Left renal cortex interstitium (tissue), 4 donors: ENCODE measurements at regions not wholly inside any gene's neighbourhood (a gene's known extent, or its start where the extent isn't known, plus 50 kb on each side); places are given as distances from the start of the nearest gene placed in this dataset.
"Not testable (repeated sequence)": the region's sequence is repeated elsewhere in the genome, so short reads cannot be mapped to it uniquely, and the experiment has no call there.

Experiments used
- DNase-seq, 4 donors: peaks; one replicate each; pipeline ENCODE4 v3.0.0-alpha.2; 2013; ENCODE audit warnings: low read depth in 4 of 4, low spot score in 2 of 4, missing footprints in 1 of 4

DNA sequence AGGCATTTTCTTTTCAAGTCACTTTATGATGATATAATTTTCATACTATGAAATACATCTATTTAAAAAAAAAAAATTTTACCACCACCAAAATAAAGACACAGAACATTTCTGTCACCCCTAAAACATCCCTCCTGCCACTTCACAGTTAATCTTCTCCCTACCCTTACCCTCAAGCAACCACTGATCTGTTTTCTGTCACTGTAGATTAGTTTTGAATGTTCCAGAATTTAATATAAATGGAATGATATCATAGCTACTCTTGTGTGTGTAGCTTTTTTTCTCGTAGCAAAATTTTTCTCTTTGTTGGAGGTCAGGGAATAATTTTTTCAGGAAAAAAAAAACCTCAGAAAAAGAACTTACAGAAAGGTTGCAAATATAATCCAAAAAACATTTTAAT is 152.7 kb downstream of the RHOU start:
- DNase-seq, result no peak

- no peak for DNase-seq
Measured at GRCh38 chr1:228889289-228889688, 154.0 kb downstream of the RHOU start.

- DNase-seq, result no peak
Measured at GRCh38 chr1:228891272-228892034, 156.2 kb downstream of the RHOU start.

DNA sequence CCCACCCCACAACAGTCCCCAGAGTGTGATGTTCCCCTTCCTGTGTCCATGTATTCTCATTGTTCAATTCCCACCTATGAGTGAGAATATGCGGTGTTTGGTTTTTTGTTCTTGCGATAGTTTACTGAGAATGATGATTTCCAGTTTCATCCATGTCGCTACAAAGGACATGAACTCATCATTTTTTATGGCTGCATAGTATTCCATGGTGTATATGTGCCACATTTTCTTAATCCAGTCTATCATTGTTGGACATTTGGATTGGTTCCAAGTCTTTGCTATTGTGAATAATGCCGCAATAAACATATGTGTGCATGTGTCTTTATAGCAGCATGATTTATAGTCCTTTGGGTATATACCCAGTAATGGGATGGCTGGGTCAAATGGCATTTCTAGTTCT is 156.9 kb downstream of the RHOU start:
- DNase-seq, result not testable (repeated sequence)

DNA sequence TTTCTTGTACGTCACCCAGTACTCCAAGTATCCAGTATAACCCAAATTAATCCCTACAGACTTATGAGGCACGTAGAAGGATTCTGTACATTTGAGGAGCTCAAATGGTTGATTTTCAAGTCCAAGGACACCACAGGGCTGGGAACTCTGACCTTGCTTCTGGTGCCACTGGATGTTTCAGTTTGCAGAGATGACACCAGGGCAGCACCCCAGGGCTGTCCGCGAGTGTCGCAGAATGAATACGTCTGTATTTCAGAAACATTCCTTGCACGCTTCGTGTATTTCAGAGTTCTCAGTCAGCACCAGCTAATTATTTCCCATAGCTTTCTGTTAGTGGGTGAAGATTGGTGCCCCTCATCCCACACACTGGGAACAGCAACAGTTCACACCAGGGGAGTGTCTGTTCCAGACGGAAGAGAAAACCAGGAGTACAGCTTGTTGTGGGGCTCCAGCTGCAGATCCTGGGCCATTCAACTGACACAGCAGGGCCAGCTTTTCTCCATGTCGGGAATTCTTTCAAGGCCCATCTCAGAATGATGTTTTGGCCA is 159.2 kb downstream of the RHOU start:
- no peak for DNase-seq

DNA sequence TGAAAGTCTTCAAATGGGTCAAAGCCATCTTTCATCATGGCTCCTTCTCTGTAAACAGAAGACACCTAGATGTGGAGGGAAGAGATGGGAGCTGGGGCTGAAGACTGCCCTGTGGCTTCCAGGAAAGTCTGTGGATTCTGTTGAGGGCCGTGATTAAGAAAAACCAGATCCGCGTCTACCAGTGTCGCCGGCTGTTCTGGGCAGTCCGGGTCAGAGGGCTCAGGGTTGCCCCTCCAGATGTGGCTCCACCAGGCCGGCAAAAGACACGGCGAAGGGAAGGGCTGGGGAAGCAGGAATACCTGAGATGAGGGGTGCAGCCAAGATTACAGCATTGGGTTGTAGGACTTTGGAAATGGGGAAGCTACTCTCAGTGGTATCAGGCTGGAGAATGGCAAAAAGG is 162.6 kb downstream of the RHOU start:
- no peak for DNase-seq

- no peak for DNase-seq
Measured at GRCh38 chr1:228898582-228898992, 163.3 kb downstream of the RHOU start.

GRCh38 chr1:228899421-228899956 is 164.2 kb downstream of the RHOU start:
- DNase-seq, result no peak

DNA sequence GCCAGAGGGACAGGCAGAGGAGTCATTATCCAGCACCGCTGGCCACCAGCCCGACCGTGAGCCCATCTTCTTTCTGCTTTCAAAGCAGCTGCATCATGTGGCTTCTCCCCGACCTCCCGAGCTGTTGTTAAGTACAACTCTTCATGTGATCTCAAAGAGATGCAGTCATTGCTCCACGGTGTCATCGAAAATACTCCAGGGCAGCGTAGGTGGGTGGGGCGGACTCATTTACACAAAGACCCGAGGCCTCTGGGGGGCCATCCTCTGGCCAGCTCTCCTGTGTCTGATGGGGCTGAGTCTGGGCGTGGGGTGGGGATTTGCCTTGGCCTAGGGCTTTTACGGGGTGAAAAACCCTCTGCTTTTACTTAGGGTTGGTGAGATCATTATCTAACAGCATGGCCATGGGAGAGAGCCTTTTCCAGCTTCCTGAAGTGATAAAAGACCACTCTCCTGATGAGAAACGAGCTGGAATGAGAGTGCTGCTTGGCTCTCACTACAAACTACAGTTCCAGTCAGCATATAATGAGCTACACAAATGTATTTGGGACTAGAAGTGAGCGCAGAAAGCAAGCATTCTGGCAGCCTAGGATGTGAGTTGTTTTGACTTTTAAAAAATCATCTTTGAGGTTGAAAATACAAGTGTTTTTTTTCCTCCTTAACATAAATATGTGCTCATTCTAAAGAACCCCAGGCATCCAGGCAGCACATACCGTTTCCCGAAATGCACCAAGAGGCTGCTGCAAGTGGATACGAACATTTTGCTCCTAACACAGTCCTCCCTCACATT is 165.0 kb downstream of the RHOU start:
- DNase-seq, result no peak

DNA sequence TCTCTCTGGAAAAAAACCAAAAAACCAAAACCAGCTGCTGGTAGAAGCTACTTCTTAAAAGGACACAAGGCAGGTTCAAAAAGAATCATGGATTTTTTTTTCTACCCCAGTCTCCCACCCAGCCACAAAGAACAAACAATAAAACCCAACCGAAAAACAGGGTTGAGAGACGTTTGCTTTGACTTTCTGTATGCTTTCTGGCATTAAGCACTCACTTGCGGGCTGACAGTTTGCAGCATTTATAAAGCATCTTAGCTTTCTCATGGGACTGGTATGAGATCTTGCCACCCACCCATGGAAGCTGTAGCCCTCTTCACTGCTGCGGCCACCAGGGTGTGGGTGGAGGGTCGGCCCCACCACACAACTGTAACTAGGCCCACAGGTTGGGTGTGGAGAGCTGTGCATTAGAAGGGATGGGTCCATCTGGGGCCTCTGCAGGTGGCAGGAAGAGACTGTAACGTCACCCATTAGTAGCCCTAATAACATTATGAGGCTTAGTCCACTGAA is 165.7 kb downstream of the RHOU start:
- no peak for DNase-seq

DNA sequence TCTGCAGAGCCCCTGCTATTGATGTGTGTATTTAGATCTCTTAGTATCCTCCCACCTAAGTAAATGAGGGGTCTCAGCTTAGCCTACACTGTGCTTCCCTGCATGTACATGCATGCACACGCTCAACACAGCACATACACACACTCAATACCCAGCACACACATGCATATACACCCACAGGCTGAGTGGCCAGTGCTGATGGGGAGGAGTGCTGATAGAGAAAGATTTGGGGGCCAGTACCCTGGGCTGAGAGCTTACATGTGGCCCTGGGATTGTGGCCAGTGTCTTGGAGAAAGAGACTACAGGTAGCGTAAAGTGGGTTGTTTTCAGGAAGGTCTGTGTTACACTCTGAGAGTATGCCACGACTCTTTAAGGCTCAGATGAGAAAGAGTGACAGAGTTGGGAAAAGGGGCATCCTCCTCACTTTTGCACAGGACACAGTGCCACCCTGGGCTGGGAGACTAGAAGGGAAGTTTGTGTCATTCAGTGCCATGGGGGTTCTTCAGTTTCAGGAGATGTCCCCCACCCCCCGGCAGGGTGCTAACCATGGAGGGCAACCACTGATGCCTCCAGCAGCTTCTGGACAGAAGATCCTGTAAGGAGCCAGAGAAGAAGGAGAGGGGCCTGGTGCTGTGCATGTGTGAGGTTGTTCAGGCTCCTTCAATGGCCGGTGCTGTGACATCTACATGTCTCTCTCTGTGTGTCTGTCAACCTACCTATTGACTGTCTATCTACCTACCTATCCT is 166.8 kb downstream of the RHOU start:
- DNase-seq, result no peak

DNA sequence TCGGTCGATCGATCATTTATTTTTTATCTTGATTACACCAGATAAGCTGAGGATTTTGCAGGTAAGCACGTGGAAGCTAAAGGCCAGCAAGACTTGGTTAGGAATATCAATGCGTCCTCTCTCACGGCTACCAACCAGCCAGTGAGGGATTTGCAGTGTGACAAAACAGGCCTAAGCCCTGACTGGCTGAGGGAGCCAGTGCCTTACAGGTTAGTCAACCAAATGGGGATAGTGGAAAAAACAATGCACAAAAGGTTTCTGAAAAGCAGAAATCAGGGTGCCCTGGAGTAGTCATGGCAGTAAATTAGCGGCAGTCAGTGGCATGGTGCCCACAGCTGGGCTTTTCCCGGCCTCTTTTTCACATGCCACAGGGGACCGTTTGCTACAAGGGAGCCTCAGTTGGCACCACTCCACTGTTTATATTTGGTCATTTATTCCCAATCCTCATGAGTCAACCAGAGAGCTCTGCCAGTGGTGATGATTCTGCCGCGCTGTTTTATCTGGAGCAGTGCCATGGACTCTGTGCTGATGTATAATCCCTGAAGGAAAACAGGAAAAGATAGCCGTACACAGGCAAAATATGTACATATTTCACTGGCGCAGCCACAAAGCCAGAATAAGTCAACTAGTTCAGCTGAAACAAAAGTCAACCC is 167.6 kb downstream of the RHOU start:
- DNase-seq, result no peak

DNA sequence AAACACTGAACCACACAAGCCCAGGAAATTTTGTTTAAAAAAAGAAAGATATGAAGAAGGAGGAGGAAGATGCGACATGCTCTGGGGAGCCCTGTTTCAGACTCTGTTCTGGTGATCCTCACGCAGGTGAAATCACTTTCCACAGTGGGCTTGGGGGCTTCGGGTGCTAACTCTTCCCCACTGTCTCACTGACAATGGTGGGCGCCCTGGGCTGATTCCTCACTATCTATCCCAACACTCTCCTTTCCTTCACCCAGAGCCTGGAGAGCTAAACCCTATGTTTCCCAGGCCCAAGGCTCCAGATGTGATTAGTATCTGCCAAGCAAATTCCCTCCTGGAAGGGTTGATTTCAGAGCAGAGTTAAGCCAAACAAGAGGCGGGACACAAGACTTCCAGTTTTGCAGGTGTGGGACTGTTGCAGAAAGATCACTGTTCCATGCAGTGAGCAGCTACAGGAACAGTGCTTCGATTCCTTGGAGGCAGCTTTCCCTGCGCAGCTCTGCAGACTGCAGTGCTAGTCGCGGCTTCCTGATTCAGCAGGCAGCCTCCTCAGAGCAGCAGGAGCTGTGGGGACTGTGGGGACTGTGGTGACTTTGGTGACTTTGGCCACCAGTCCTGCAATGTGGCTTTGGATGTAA is 168.3 kb downstream of the RHOU start:
- no peak for DNase-seq

DNA sequence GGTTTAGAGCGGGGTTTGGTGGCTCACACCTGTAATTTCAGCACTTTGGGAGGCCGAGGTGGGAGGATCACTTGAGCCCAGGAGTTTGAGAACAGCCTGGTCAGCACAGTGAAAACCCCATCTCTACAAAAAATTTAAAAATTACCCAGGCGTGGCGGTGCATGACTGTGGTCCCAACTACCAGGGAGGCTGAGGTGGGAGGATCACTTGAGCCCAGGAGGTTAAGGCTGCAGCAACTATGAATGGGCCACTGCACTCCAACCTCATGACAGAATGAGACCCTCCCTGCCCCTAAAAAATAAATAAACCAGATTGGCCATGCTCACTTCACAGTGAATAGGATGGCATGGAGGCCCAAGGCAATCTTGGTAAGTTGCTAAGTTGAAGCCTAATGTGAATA is 168.9 kb downstream of the RHOU start:
- no peak for DNase-seq

- no peak for DNase-seq
Measured at GRCh38 chr1:228905701-228906101, 170.4 kb downstream of the RHOU start.

- no peak for DNase-seq
Measured at GRCh38 chr1:228906223-228906860, 171.1 kb downstream of the RHOU start.

DNA sequence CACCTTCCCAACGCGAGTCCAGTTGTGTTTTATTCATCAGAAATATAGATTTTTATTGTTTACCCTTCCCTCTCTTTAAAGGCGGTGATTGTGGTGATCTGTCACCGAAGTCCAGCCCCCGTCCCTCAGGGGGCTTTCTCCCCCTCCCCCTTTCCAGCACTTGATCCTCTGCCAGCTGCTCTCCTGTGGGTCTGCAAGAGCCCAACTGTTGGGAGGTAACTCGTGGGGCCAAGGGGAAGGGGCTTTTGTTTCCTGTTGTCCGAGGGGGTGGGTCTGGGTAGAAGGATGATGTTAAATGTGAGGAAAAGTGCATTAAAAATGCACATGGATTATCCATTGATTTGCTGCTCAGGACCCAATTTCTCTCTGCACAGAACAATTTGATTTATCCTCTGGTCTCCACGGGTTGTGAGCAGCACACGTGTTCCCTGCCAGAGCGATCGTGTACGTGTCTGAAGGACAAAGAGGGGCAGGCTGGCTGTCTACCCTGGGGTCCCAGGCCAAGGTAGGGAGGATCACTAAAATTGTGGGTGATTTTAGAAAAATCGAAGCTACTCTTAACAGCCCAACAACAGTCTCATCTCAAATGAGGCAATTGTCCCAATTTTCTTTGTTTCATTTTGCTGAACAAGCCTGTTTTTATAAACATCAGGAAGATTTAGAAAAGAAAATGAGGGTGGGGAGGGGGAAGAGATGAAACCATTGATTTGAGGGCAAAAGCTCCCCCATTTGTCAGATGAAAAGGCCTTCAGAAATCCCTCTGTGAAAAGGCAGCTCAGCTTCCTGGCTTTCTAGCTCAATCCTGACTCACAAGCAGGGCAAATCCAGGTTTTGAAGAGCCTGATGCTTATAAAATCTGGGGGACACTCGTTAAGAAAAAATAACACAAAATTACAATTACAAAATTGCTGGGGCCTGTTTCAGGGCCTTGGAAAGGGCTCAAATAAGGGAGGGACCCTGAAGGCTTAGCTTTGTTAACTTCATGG is 176.2 kb downstream of the RHOU start:
- no peak for DNase-seq
